ENCODE measurements at regions not wholly inside any gene's neighbourhood (a gene's known extent, or its start where the extent isn't known, plus 50 kb on each side); places are given as distances from the start of the nearest gene placed in this dataset.

DNA sequence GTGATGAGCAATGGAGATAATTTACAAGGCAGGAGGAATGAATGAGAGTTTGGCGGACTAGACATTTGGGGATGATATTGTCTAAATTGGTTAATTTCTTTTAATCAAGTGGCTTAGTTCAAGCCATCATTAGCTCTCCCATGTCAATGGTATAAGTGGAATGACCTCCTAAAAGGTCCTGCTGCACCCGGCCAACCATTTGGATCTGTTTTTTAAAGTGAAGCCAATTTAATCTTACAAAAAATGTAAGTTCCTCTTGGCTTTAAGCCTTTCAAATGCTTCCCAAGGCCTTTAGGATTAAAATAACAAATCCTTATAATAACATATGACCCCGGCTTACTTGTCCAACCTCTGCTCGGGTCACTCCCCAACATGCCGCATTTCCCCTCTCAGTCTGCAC is 484.4 kb upstream of the ADAMTS9 start:
- no peaks in the 10 kb centered on the region for H3K4me1 Mint-ChIP-seq (ENCODE audit: unreplicated experiment)
- no peaks in the 10 kb centered on the region for H3K9me3 Mint-ChIP-seq (ENCODE audit: unreplicated experiment)
- peaks cover 8% of the 10 kb centered on the region for H3K27me3 Mint-ChIP-seq (ENCODE audit: unreplicated experiment)
- TF ChIP-seq, protein P1, sequence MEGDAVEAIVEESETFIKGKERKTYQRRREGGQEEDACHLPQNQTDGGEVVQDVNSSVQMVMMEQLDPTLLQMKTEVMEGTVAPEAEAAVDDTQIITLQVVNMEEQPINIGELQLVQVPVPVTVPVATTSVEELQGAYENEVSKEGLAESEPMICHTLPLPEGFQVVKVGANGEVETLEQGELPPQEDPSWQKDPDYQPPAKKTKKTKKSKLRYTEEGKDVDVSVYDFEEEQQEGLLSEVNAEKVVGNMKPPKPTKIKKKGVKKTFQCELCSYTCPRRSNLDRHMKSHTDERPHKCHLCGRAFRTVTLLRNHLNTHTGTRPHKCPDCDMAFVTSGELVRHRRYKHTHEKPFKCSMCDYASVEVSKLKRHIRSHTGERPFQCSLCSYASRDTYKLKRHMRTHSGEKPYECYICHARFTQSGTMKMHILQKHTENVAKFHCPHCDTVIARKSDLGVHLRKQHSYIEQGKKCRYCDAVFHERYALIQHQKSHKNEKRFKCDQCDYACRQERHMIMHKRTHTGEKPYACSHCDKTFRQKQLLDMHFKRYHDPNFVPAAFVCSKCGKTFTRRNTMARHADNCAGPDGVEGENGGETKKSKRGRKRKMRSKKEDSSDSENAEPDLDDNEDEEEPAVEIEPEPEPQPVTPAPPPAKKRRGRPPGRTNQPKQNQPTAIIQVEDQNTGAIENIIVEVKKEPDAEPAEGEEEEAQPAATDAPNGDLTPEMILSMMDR (IDR thresholded peaks at IDR 0.05), result no peak
- no peak for DNase-seq (ENCODE audit: extremely low spot score, unreplicated experiment)
- H3K4me3 Mint-ChIP-seq (ENCODE audit: unreplicated experiment), result no peak overlapping the region
- no peak overlapping the region for H3K27ac Mint-ChIP-seq (ENCODE audit: unreplicated experiment)
- H3K36me3 Mint-ChIP-seq (ENCODE audit: unreplicated experiment), result no peaks in the 10 kb centered on the region

DNA sequence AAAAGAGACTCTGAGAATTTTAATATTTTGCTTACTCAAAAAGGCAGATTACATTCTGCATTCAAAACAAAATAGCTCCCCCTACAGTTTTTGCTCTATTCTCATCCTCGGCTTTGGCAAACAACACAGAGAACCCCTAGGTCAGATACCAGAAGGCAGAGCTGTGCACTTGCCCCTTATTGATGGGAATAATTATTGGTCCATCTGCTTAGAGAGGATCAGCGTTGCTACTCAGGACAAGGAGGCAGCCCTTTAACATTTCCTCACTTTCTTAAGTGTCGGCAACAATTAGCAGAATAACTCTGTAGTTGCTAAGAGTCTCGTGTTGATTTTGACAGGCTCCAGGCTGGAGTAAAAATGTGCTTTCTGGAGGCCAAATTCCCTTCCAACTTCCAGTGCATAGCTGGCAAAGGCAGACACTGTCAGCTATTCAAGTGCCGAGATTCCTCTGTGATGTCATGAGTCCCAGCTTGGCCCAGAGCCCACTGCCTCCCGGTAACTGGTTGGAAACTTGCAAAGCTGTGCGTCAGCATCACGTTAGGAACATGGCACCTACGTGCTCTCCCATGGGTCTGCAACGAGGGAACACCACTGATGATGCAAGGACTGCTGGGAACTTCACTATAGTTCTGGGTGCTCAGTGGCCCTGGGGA is 482.7 kb upstream of the ADAMTS9 start:
- H3K9me3 Mint-ChIP-seq (ENCODE audit: unreplicated experiment), result no peaks in the 10 kb centered on the region
- H3K4me1 Mint-ChIP-seq (ENCODE audit: unreplicated experiment), result no peaks in the 10 kb centered on the region
- TF ChIP-seq, protein P1 (IDR thresholded peaks at IDR 0.05), result peak; percentile 48
- H3K27ac Mint-ChIP-seq (ENCODE audit: unreplicated experiment), result no peak overlapping the region
- no peak overlapping the region for H3K4me3 Mint-ChIP-seq (ENCODE audit: unreplicated experiment)
- H3K27me3 Mint-ChIP-seq (ENCODE audit: unreplicated experiment), result peaks cover 14% of the 10 kb centered on the region
- no peaks in the 10 kb centered on the region for H3K36me3 Mint-ChIP-seq (ENCODE audit: unreplicated experiment)
- no peak for DNase-seq (ENCODE audit: extremely low spot score, unreplicated experiment)

DNA sequence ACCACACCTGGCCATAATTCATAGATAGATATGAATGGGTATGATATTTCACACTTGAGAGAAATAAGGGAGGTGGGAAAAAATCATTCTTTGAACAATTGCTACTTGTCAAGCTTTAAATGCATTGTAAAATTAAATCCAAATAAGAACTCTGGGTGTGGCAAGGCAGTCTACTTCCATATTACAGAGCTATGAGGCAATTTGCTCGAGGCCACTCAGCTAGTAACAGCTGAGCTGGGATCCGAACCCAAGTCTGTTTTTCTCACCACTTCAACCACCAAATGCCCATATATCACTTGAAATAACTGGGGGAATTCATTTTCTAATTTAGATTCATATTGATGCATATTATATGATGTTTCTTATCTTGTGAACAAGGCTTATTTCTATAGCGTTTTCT is 482.2 kb upstream of the ADAMTS9 start:
- TF ChIP-seq, protein P1 (IDR thresholded peaks at IDR 0.05), result no peak
- no peak for DNase-seq (ENCODE audit: extremely low spot score, unreplicated experiment)
- Mint-ChIP-seq H3K36me3 (ENCODE audit: unreplicated experiment) (no peaks in the 10 kb centered on the region), H3K27me3 (ENCODE audit: unreplicated experiment) (peaks cover 17% of the 10 kb centered on the region), H3K9me3 (ENCODE audit: unreplicated experiment) (no peaks in the 10 kb centered on the region), H3K27ac (ENCODE audit: unreplicated experiment) (no peak overlapping the region), H3K4me1 (ENCODE audit: unreplicated experiment) (no peaks in the 10 kb centered on the region), H3K4me3 (ENCODE audit: unreplicated experiment) (no peak overlapping the region)

GRCh38 chr3:65168547-65168946 is 480.7 kb upstream of the ADAMTS9 start:
- TF ChIP-seq, protein P1 (IDR thresholded peaks at IDR 0.05), result no peak
- H3K36me3 Mint-ChIP-seq (ENCODE audit: unreplicated experiment), result no peaks in the 10 kb centered on the region
- H3K27ac Mint-ChIP-seq (ENCODE audit: unreplicated experiment), result no peak overlapping the region
- no peaks in the 10 kb centered on the region for H3K9me3 Mint-ChIP-seq (ENCODE audit: unreplicated experiment)
- no peak overlapping the region for H3K4me3 Mint-ChIP-seq (ENCODE audit: unreplicated experiment)
- no peak for DNase-seq (ENCODE audit: extremely low spot score, unreplicated experiment)
- peaks cover 24% of the 10 kb centered on the region for H3K27me3 Mint-ChIP-seq (ENCODE audit: unreplicated experiment)
- no peaks in the 10 kb centered on the region for H3K4me1 Mint-ChIP-seq (ENCODE audit: unreplicated experiment)

DNA sequence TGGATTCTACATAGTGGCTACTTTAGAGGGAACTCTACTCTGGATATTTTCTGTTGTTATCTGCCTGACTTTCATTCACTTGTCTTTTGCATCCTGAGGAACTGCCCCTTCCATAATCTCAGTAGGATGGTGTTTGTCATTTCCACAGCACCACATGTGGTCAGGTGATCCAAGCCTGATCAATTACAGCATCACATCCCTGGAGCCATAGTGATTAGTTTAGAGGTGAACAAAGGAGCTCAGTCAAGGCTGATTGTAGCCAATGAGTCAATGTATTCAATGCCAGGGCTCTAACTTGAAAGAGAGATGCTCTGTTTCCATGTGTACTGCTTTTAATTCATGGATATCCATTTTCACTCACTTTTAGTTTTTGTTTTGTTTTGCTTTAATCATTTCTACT is 478.7 kb upstream of the ADAMTS9 start:
- Mint-ChIP-seq H3K36me3 (ENCODE audit: unreplicated experiment) (no peaks in the 10 kb centered on the region), H3K4me3 (ENCODE audit: unreplicated experiment) (no peak overlapping the region), H3K27me3 (ENCODE audit: unreplicated experiment) (peaks cover 27% of the 10 kb centered on the region), H3K4me1 (ENCODE audit: unreplicated experiment) (no peaks in the 10 kb centered on the region), H3K27ac (ENCODE audit: unreplicated experiment) (no peak overlapping the region), H3K9me3 (ENCODE audit: unreplicated experiment) (no peaks in the 10 kb centered on the region)
- DNase-seq (ENCODE audit: extremely low spot score, unreplicated experiment), result no peak
- TF ChIP-seq, protein P1 (IDR thresholded peaks at IDR 0.05), result no peak

Data from osteocyte (in vitro differentiated cells).